ENCODE measurements at regions not wholly inside any gene's neighbourhood (a gene's known extent, or its start where the extent isn't known, plus 50 kb on each side); places are given as distances from the start of the nearest gene placed in this dataset.

DNA sequence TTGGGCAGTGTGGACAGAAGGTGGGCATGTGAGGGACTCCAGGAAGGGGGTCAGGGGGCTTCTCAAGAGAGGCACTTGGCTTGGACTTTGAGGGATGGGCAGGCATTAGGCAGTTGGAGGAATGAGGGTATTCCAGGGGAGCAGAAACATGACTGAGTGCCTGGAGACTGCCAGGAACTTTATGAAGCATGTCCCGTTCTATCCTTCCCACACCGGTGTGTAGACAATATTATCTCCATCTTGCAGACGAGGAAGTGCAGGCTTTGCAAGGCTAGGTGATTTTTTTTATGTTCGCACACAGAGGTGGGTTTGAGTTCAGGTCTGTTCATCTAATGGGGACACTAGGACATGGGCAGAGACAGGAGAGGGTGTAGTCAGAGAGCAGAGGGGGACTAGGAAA lies 162.7 kb downstream of the RPS24 start:
- no peaks in the 10 kb centered on the region for H3K4me1 ChIP-seq
- H3K4me3 ChIP-seq = no peak overlapping the region
- intact Hi-C loops (cut with DNase I) = no loop called here
- no peak for TF ChIP-seq POLR2A (IDR thresholded peaks at IDR 0.05)
- TF ChIP-seq, protein P1, sequence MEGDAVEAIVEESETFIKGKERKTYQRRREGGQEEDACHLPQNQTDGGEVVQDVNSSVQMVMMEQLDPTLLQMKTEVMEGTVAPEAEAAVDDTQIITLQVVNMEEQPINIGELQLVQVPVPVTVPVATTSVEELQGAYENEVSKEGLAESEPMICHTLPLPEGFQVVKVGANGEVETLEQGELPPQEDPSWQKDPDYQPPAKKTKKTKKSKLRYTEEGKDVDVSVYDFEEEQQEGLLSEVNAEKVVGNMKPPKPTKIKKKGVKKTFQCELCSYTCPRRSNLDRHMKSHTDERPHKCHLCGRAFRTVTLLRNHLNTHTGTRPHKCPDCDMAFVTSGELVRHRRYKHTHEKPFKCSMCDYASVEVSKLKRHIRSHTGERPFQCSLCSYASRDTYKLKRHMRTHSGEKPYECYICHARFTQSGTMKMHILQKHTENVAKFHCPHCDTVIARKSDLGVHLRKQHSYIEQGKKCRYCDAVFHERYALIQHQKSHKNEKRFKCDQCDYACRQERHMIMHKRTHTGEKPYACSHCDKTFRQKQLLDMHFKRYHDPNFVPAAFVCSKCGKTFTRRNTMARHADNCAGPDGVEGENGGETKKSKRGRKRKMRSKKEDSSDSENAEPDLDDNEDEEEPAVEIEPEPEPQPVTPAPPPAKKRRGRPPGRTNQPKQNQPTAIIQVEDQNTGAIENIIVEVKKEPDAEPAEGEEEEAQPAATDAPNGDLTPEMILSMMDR (IDR thresholded peaks at IDR 0.05) = no peak
- no peaks in the 10 kb centered on the region for H3K27me3 ChIP-seq
- no peak overlapping the region for H3K27ac ChIP-seq
- H3K9me3 ChIP-seq = no peaks in the 10 kb centered on the region
- 61% methylated on average over 4 of the region's 4 CpGs for WGBS (ENCODE audit: insufficient coverage, low coverage, low lambda C conversion rate, missing lambda C conversion rate)
- no peak for ATAC-seq
- DNase-seq = no peak
- no peaks in the 10 kb centered on the region for H3K36me3 ChIP-seq

DNA sequence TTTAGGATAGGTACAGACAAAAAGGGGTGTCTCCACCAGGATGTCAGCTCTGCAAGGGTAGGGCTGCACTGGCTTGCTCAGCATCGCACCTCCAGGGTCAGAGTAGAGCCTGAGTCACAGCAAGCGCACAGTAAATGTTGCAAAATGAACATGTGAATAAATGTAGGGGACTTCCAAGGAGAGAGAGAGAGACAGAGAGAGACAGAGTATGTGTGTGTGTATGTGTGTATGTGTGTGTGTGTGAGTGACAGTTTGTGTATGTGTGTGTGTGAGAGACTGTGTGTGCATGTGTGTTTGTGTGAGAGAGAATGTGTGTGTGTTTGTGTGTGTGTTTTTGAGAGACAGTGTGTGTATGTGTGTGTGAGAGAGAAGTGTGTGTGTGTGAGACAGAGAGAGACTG lies 163.3 kb downstream of the RPS24 start:
- Histone ChIP-seq H3K9me3 (no peaks in the 10 kb centered on the region), H3K27ac (no peak overlapping the region), H3K4me3 (no peak overlapping the region), H3K4me1 (no peaks in the 10 kb centered on the region), H3K27me3 (no peaks in the 10 kb centered on the region), H3K36me3 (no peaks in the 10 kb centered on the region)
- TF ChIP-seq POLR2A (IDR thresholded peaks at IDR 0.05) = no peak
- TF ChIP-seq, protein P1 (IDR thresholded peaks at IDR 0.05) = no peak
- DNase-seq (no peak), ATAC-seq (peak in 1 of 4 donors; percentile 22)
- 75% methylated on average over 2 of the region's 2 CpGs for WGBS (ENCODE audit: insufficient coverage, low coverage, low lambda C conversion rate, missing lambda C conversion rate)
- intact Hi-C loops (cut with DNase I) = no loop called here

DNA sequence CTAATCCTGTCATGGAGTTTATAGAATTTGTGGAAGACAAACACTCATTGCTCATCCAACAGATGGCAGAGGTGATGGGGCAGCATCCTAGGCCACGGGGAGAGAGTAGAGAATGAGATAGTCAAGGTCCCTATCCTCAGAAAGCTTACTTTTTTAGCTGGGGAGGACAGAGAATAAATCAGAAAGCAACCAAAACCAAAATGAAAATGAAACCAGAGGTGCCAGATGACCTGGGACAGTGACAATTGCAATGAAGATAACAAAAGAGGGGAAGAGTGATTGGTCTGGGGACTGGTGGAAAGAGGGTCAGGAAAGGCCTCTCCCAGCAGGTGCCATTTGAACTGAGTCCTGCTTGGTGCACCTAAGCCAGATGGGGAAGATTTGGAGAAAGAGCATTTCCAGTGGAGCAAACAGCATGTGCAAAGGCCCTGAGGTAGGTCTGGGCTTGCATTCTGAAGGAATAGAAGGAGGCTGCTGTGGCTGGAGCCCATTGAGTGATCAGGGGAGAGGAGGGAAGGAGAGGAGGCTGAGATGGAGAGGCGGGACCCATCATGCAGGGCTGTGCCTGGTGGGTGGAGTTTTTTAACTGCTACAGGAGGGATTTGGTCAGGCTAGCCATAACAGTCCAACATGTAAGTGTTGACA lies 164.1 kb downstream of the RPS24 start:
- intact Hi-C loops (cut with DNase I) = no loop called here
- no peaks in the 10 kb centered on the region for H3K4me1 ChIP-seq
- no peak overlapping the region for H3K27ac ChIP-seq
- no peak for ATAC-seq
- H3K36me3 ChIP-seq = no peaks in the 10 kb centered on the region
- DNase-seq = no peak
- no peaks in the 10 kb centered on the region for H3K9me3 ChIP-seq
- H3K27me3 ChIP-seq = no peaks in the 10 kb centered on the region
- WGBS (ENCODE audit: insufficient coverage, low coverage, low lambda C conversion rate, missing lambda C conversion rate) = 80% methylated on average over 2 of the region's 2 CpGs
- TF ChIP-seq, protein P1 (IDR thresholded peaks at IDR 0.05) = no peak
- no peak for TF ChIP-seq POLR2A (IDR thresholded peaks at IDR 0.05)
- no peak overlapping the region for H3K4me3 ChIP-seq

GRCh38 chr10:78199005-78199725 lies 165.5 kb downstream of the RPS24 start:
- Histone ChIP-seq H3K4me1 (no peaks in the 10 kb centered on the region), H3K27me3 (no peaks in the 10 kb centered on the region), H3K4me3 (no peak overlapping the region), H3K27ac (no peak overlapping the region), H3K9me3 (no peaks in the 10 kb centered on the region), H3K36me3 (no peaks in the 10 kb centered on the region)
- ATAC-seq = no peak
- no peak for DNase-seq
- 68% methylated on average over 11 of the region's 11 CpGs for WGBS (ENCODE audit: insufficient coverage, low coverage, low lambda C conversion rate, missing lambda C conversion rate)
- TF ChIP-seq, protein P1 (IDR thresholded peaks at IDR 0.05) = no peak
- no peak for TF ChIP-seq POLR2A (IDR thresholded peaks at IDR 0.05)
- intact Hi-C loops (cut with DNase I) = no loop called here

All from right lobe of liver (tissue), 6 donors.